PC-9 (cell line): ENCODE measurements at regions not wholly inside any gene's neighbourhood (a gene's known extent, or its start where the extent isn't known, plus 50 kb on each side); places are given as distances from the start of the nearest gene placed in this dataset.
A peak's percentile ranks its signal among the peaks of the same experiment; 100 is the strongest.

ENCODE experiments used
- BruUV-seq: library from RNA; stranded (reverse); fragments of 400-500 nt; replicated peaks from 2 replicates; lab custom pipeline; 2021; lab: Mats Ljungman, UMichigan
- CTCF ChIA-PET: fragments of 300-600 bp; sonication (Branson Sonifier 250); formaldehyde crosslinking; loops from one replicate; lab custom pipeline; 2022; ENCODE audit warnings: antibody characterized with exemption; lab: Charles Lee
- POLR2A ChIA-PET: fragments of 300-600 bp; sonication (Branson Sonifier 250); formaldehyde crosslinking; loops from one replicate; lab custom pipeline; 2022; ENCODE audit warnings: antibody characterized with exemption; ENCODE audit not compliant: unreplicated experiment; lab: Charles Lee
- DNase-seq, 2 experiments: peaks; one replicate each; pipeline versions ENCODE4 v3.0.0 to v3.0.0-alpha.2; 2015 to 2022; ENCODE audit warnings: mixed read lengths in 1 of 2
- H2AFZ ChIP-seq: fragments of 200-600 bp; sonication (generic); 2 replicates; pipeline ENCODE4 v1.8.1; 2017; ENCODE audit warnings: antibody characterized with exemption
- H3F3A ChIP-seq: fragments of 200-600 bp; sonication (generic); 2 replicates; pipeline ENCODE4 v1.8.1; 2017; ENCODE audit warnings: antibody characterized with exemption, mild to moderate bottlenecking, low read depth; ENCODE audit not compliant: insufficient read depth
- H3K27ac ChIP-seq: fragments of 200-600 bp; sonication (generic); 2 replicates; pipeline ENCODE4 v1.6.1; 2016; ENCODE audit warnings: mixed run types
- H3K27me3 ChIP-seq: fragments of 200-600 bp; sonication (generic); 2 replicates; pipeline ENCODE4 v1.6.1; 2016; ENCODE audit warnings: low read depth, mixed run types; ENCODE audit not compliant: insufficient read depth
- H3K36me3 ChIP-seq: fragments of 200-600 bp; sonication (generic); 2 replicates; pipeline ENCODE4 v1.6.1; 2016; ENCODE audit warnings: low read depth, mixed run types
- H3K4me1 ChIP-seq: fragments of 200-600 bp; sonication (generic); replicated peaks from 2 replicates; pipeline ENCODE4 v1.6.1; 2016; ENCODE audit warnings: mixed run types; ENCODE audit not compliant: insufficient read depth
- H3K4me2 ChIP-seq: fragments of 200-600 bp; sonication (generic); 2 replicates; pipeline ENCODE4 v1.6.1; 2017; ENCODE audit warnings: mixed run types
- H3K4me3 ChIP-seq: fragments of 200-600 bp; sonication (generic); 2 replicates; pipeline ENCODE4 v1.6.1; 2016; ENCODE audit warnings: mixed run types
- H3K79me2 ChIP-seq: fragments of 200-600 bp; sonication (generic); 2 replicates; pipeline ENCODE4 v1.6.1; 2017; ENCODE audit warnings: low read depth, mixed run types
- H3K9me2 ChIP-seq: fragments of 200-600 bp; sonication (generic); 2 replicates; pipeline ENCODE4 v1.8.1; 2017; ENCODE audit warnings: mild to moderate bottlenecking; ENCODE audit not compliant: insufficient read depth
- H3K9me3 ChIP-seq: fragments of 200-600 bp; sonication (generic); 2 replicates; pipeline ENCODE4 v1.8.1; 2016; ENCODE audit warnings: low read depth; ENCODE audit not compliant: insufficient read depth
- H4K20me1 ChIP-seq: fragments of 200-600 bp; sonication (generic); 2 replicates; pipeline ENCODE4 v1.8.1; 2017; ENCODE audit not compliant: insufficient read depth
- EZH2 ChIP-seq: fragments of 200-600 bp; sonication (generic); IDR thresholded peaks from 2 replicates; pipeline ENCODE4 v1.8.0; 2017; ENCODE audit warnings: antibody characterized with exemption, low read depth
- intact Hi-C: fragments of 100-400 bp; cut with micrococcal nuclease; formaldehyde crosslinking; loops from one replicate; pipeline ENCODE4 v1.10.0; 2022; ENCODE audit not compliant: unreplicated experiment
- TF ChIP-seq, protein P1 (sequence below): fragments of 200-600 bp; sonication (generic); conservative IDR thresholded peaks from 2 replicates; pipeline ENCODE4 v1.6.1; 2017; ENCODE audit warnings: mixed run types, antibody characterized with exemption, mild to moderate bottlenecking, moderate library complexity

DNA sequence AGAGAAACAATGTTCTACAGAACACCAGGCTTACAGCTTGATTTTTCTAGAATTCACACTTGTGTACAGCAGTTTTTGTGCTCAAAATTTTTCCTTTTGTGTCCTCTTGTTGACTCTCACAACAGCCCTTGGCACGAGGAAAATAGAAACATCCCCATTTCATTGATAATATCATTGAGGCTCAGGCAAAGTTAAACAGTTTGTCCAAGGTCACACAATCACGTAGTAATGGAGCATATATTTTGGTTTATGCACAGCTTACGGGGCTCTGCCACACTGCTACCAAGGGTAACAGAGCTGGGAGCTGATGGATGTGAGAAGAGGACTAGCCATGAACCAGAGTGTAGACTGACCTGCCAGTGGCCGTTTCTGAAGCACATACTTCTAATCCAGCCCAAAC is 292.0 kb downstream of the FZD1 start:
- H3K4me1 ChIP-seq: peaks cover 13% of the 10 kb centered on the region
- H3K9me3 ChIP-seq: no peaks in the 10 kb centered on the region
- no peak overlapping the region for H3K27ac ChIP-seq
- no TSS peak for BruUV-seq
- intact Hi-C loops: loop anchor here (2.0 to 10.0 kb wide), 3 partner anchors 203 to 296 kb away; no protein-coding TSS in a partner anchor
- H3K4me3 ChIP-seq: no peak overlapping the region
- no peak for TF ChIP-seq EZH2
- TF ChIP-seq, protein P1, sequence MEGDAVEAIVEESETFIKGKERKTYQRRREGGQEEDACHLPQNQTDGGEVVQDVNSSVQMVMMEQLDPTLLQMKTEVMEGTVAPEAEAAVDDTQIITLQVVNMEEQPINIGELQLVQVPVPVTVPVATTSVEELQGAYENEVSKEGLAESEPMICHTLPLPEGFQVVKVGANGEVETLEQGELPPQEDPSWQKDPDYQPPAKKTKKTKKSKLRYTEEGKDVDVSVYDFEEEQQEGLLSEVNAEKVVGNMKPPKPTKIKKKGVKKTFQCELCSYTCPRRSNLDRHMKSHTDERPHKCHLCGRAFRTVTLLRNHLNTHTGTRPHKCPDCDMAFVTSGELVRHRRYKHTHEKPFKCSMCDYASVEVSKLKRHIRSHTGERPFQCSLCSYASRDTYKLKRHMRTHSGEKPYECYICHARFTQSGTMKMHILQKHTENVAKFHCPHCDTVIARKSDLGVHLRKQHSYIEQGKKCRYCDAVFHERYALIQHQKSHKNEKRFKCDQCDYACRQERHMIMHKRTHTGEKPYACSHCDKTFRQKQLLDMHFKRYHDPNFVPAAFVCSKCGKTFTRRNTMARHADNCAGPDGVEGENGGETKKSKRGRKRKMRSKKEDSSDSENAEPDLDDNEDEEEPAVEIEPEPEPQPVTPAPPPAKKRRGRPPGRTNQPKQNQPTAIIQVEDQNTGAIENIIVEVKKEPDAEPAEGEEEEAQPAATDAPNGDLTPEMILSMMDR: no peak
- no peak overlapping the region for H2AFZ ChIP-seq
- H3K27me3 ChIP-seq: no peaks in the 10 kb centered on the region
- H4K20me1 ChIP-seq: no peaks in the 10 kb centered on the region
- no peaks in the 10 kb centered on the region for H3K79me2 ChIP-seq
- no peaks in the 10 kb centered on the region for H3F3A ChIP-seq
- ChIA-PET CTCF (no interaction called here), POLR2A (interaction anchor here (0.6 kb wide), 1 partner anchor 189 kb away, joined by 7 read pairs; no protein-coding TSS in a partner anchor)
- no peaks in the 10 kb centered on the region for H3K36me3 ChIP-seq
- no peak overlapping the region for H3K4me2 ChIP-seq
- DNase-seq: no peak
- no peaks in the 10 kb centered on the region for H3K9me2 ChIP-seq

DNA sequence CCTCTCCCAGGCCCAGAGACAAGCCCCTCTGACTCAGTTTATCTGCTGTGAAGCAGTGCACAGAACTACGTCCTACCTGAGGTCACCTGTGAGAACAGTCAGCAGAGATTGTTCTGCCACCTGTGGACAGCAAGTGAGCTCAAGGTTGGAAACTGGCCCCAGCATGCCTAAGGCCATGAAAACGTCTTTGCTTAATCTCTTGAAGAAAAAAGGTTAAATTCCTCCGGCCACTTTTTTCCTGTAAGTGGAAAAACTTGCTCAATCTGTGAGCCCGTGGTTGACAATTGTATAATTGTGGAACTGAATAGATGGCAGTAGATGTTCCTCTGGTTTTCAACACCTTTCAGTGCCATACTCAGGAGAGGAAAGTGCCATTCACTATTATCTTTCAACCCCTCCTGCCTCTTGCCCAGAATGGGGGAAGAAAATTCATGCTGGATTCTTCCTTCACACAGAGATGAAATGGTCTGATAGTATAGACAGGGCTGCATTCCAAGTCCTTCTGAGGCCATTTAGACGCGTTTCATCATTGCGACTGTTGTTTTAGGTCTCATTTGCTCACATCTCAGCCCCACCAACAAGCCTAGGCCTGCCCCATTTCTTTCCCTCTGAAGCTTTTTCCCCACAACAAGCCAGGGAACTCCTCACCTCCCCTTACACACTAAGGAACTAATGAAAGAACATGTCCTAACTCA is 292.9 kb downstream of the FZD1 start:
- TSS peak; percentile 59 for BruUV-seq
- H3K79me2 ChIP-seq: no peaks in the 10 kb centered on the region
- H3K4me2 ChIP-seq: no peak overlapping the region
- no peak overlapping the region for H2AFZ ChIP-seq
- H3K9me3 ChIP-seq: no peaks in the 10 kb centered on the region
- peak overlapping the region; percentile 54 for H3K27ac ChIP-seq
- H3K4me1 ChIP-seq: peaks cover 13% of the 10 kb centered on the region
- peak in 1 of 2 experiments; percentile 68 for DNase-seq
- no peaks in the 10 kb centered on the region for H3F3A ChIP-seq
- no peaks in the 10 kb centered on the region for H3K9me2 ChIP-seq
- POLR2A ChIA-PET: interaction anchor here (0.6 to 0.7 kb wide), 4 partner anchors 187 to 311 kb away, joined by 4 to 9 read pairs (median 8); no protein-coding TSS in a partner anchor
- intact Hi-C loops: loop anchor here (1.0 to 10.0 kb wide), 5 partner anchors 202 to 577 kb away; partner anchors contain the start of genes CYP51A1 and FZD1
- H3K27me3 ChIP-seq: no peaks in the 10 kb centered on the region
- H4K20me1 ChIP-seq: no peaks in the 10 kb centered on the region
- no peak overlapping the region for H3K4me3 ChIP-seq
- CTCF ChIA-PET: no interaction called here
- TF ChIP-seq, protein P1: no peak
- no peaks in the 10 kb centered on the region for H3K36me3 ChIP-seq

DNA sequence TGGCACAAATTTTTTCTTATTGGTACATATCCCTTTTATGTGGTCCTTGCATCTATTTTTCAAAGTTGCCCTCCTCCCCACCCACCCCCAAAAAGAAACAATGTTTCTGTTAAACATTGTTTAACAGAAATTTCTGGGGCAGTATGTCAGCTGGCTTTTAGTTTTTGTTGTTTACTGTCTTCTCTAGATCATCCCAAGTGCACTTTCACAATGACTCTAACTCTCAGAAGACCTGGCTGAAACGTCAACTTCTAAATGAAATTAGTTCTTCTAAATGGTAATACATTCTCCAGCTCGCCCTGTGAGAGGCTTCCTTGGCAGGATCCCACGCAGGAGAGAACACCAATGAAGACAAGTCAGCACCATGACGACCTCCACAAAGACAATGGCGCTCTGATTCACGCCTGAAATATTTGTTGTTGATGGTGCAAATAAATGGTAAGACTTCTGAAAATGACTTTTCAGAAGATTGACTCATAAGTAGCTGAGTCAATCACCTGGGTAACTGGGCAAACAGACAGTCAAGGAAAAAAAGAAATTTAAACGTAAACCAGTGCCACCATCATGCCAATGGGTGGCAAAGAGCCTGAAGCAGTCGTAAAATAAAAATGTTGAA is 293.7 kb downstream of the FZD1 start:
- POLR2A ChIA-PET: interaction anchor here (0.8 to 0.9 kb wide), 2 partner anchors 14 to 490 kb away, joined by 10 to 14 read pairs; no protein-coding TSS in a partner anchor
- peak; percentile 83 to 86 for DNase-seq
- H3K4me3 ChIP-seq: peak overlapping the region; percentile 16; the same call in 1 of the 2 replicates

More for the DNA sequence above, 293.7 kb downstream of the FZD1 start:
- Histone ChIP-seq H4K20me1 (no peaks in the 10 kb centered on the region), H2AFZ (peak overlapping the region; percentile 71), H3K79me2 (no peaks in the 10 kb centered on the region), H3K4me2 (peak overlapping the region; percentile 49), H3F3A (no peaks in the 10 kb centered on the region), H3K9me3 (no peaks in the 10 kb centered on the region), H3K27me3 (no peaks in the 10 kb centered on the region), H3K9me2 (no peaks in the 10 kb centered on the region), H3K36me3 (no peaks in the 10 kb centered on the region), H3K4me1 (peaks cover 13% of the 10 kb centered on the region), H3K27ac (peak overlapping the region; percentile 54)
- CTCF ChIA-PET: no interaction called here
- intact Hi-C loops: loop anchor here (1.0 to 10.0 kb wide), 5 partner anchors 201 to 576 kb away; partner anchors contain the start of genes CYP51A1 and FZD1
- BruUV-seq: no TSS peak
- TF ChIP-seq EZH2: no peak
- TF ChIP-seq, protein P1: no peak
